ENCODE measurements at regions not wholly inside any gene's neighbourhood (a gene's known extent, or its start where the extent isn't known, plus 50 kb on each side); places are given as distances from the start of the nearest gene placed in this dataset.

DNA sequence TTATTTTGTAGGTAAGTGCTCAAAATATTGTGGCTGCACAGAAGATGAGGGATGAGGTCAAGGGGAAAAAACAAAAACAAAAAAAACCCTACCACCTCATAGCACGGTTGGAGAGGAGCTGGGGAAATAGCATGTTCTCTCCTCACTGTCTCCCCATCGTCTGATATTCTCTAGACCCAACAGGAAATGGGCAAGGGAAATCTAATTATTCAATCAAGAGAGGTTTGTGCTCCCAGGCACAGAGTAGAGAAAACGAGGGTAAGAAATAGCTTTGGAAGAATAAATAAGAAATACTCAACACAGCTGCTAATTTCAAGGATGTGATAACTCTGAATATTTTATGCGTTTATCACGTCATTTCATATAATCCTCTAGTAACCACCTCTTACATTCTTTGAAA lies 619.2 kb upstream of the GNPDA2 start:
- H3K4me3 ChIP-seq (ENCODE audit: low read depth, low read length), result no peak overlapping the region
- DNase-seq (ENCODE audit: low read depth), result no peak
- TF ChIP-seq, protein P1, sequence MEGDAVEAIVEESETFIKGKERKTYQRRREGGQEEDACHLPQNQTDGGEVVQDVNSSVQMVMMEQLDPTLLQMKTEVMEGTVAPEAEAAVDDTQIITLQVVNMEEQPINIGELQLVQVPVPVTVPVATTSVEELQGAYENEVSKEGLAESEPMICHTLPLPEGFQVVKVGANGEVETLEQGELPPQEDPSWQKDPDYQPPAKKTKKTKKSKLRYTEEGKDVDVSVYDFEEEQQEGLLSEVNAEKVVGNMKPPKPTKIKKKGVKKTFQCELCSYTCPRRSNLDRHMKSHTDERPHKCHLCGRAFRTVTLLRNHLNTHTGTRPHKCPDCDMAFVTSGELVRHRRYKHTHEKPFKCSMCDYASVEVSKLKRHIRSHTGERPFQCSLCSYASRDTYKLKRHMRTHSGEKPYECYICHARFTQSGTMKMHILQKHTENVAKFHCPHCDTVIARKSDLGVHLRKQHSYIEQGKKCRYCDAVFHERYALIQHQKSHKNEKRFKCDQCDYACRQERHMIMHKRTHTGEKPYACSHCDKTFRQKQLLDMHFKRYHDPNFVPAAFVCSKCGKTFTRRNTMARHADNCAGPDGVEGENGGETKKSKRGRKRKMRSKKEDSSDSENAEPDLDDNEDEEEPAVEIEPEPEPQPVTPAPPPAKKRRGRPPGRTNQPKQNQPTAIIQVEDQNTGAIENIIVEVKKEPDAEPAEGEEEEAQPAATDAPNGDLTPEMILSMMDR (IDR thresholded peaks at IDR 0.05; ENCODE audit: insufficient read depth, low read depth, low read length, missing control alignments), result no peak

GRCh38 chr4:45331802-45332201 lies 605.4 kb upstream of the GNPDA2 start:
- TF ChIP-seq, protein P1 (IDR thresholded peaks at IDR 0.05; ENCODE audit: insufficient read depth, low read depth, low read length, missing control alignments), result no peak
- no peak overlapping the region for H3K4me3 ChIP-seq (ENCODE audit: low read depth, low read length)
- DNase-seq (ENCODE audit: low read depth), result no peak

GRCh38 chr4:45327544-45327943 lies 601.2 kb upstream of the GNPDA2 start:
- DNase-seq (ENCODE audit: low read depth), result no peak
- H3K4me3 ChIP-seq (ENCODE audit: low read depth, low read length), result no peak overlapping the region
- TF ChIP-seq, protein P1 (IDR thresholded peaks at IDR 0.05; ENCODE audit: insufficient read depth, low read depth, low read length, missing control alignments), result no peak

- DNase-seq (ENCODE audit: low read depth), result peak; percentile 33
These were observed 598.4 kb upstream of the GNPDA2 start for GRCh38 chr4:45324455-45325417.

DNA sequence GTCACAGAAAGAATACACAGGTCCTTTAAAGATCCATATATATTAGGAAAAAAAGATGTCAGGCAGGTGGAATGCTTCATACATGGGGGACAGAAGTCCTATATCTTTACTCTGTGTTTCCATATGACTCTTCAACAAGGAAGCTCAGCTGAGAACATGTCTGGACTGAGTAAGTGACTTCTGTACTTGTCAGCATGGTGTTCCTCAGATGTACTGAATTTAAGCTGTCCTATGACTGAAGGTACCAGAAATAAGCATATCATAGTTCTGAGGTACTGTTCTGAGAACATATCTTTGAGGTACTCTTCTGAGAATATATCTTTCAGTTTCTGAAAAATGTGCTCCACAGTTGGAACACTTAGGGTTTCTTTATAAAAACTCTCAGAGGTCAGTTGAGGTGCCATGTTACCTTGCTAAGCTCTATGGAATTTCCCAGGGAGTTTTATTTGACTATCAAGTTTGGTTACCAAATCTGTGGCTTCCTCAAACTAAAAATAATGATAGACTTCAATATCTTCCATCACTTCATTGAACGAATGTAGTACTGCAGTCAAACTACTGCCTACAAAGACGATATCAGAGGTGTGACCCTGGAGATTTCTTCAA lies 597.2 kb upstream of the GNPDA2 start:
- TF ChIP-seq, protein P1 (IDR thresholded peaks at IDR 0.05; ENCODE audit: insufficient read depth, low read depth, low read length, missing control alignments), result no peak
- DNase-seq (ENCODE audit: low read depth), result peak; percentile 38
- no peak overlapping the region for H3K4me3 ChIP-seq (ENCODE audit: low read depth, low read length)

More at GRCh38 chr4:45324455-45325417, 598.4 kb upstream of the GNPDA2 start:
- TF ChIP-seq, protein P1 (IDR thresholded peaks at IDR 0.05; ENCODE audit: insufficient read depth, low read depth, low read length, missing control alignments), result no peak
- no peak overlapping the region for H3K4me3 ChIP-seq (ENCODE audit: low read depth, low read length)

- TF ChIP-seq, protein P1 (IDR thresholded peaks at IDR 0.05; ENCODE audit: insufficient read depth, low read depth, low read length, missing control alignments), result no peak
These were observed 591.4 kb upstream of the GNPDA2 start for GRCh38 chr4:45317739-45318138.

More at GRCh38 chr4:45317739-45318138, 591.4 kb upstream of the GNPDA2 start:
- DNase-seq (ENCODE audit: low read depth), result no peak
- H3K4me3 ChIP-seq (ENCODE audit: low read depth, low read length), result no peak overlapping the region

Measured in GM12865 (cell line).